ENCODE measurements at regions not wholly inside any gene's neighbourhood (a gene's known extent, or its start where the extent isn't known, plus 50 kb on each side); places are given as distances from the start of the nearest gene placed in this dataset.
A peak's percentile ranks its signal among the peaks of the same experiment; 100 is the strongest.

- no peaks in the 10 kb centered on the region for H4K20me1 ChIP-seq (ENCODE audit: insufficient read depth, low read length)
- H3K9ac ChIP-seq (ENCODE audit: low read length): no peak overlapping the region
- DNase-seq (ENCODE audit: low read depth): no peak
- no peaks in the 10 kb centered on the region for H3K4me1 ChIP-seq (ENCODE audit: insufficient read depth, low read length)
- no peaks in the 10 kb centered on the region for H3K4me1 Mint-ChIP-seq (ENCODE audit: low read depth, unreplicated experiment)
- TF ChIP-seq CTCF (IDR thresholded peaks at IDR 0.05; ENCODE audit: insufficient read depth, low read depth, low read length) (no peak), EZH2 (IDR thresholded peaks at IDR 0.05; ENCODE audit: insufficient read depth, low read length) (no peak)
- no peak overlapping the region for H3K27ac ChIP-seq (ENCODE audit: low read depth, low read length)
- no peaks in the 10 kb centered on the region for H3K79me2 ChIP-seq (ENCODE audit: insufficient read depth, low read length)
- H3K4me3 Mint-ChIP-seq (ENCODE audit: unreplicated experiment): no peak overlapping the region
- no peaks in the 10 kb centered on the region for H3K9me3 ChIP-seq (ENCODE audit: insufficient read depth, low read depth, low read length)
- no peaks in the 10 kb centered on the region for H3K27me3 Mint-ChIP-seq (ENCODE audit: low read depth, unreplicated experiment)
- no peak overlapping the region for H3K27ac Mint-ChIP-seq (ENCODE audit: unreplicated experiment)
- H3K4me3 ChIP-seq (ENCODE audit: insufficient read depth, low read depth, low read length): no peak overlapping the region
- FAIRE-seq: peak; percentile 56
- no peaks in the 10 kb centered on the region for H3K36me3 ChIP-seq (ENCODE audit: insufficient read depth, low read length)
- no peak overlapping the region for H2AFZ ChIP-seq (ENCODE audit: low read depth, low read length)
- H3K4me2 ChIP-seq (ENCODE audit: low read length): no peak overlapping the region
- H3K36me3 Mint-ChIP-seq (ENCODE audit: low read depth, unreplicated experiment): no peaks in the 10 kb centered on the region
- H3K27me3 ChIP-seq (ENCODE audit: insufficient read depth, low read length): no peaks in the 10 kb centered on the region
- no peaks in the 10 kb centered on the region for H3K9me3 Mint-ChIP-seq (ENCODE audit: unreplicated experiment)
These were observed 88.1 kb upstream of the WDR44 start for GRCh38 chrX:118257781-118258180.

GRCh38 chrX:118259213-118259612, 86.7 kb upstream of the WDR44 start:
- no peak for TF ChIP-seq CTCF (IDR thresholded peaks at IDR 0.05; ENCODE audit: insufficient read depth, low read depth, low read length)
- no peak for TF ChIP-seq EZH2 (IDR thresholded peaks at IDR 0.05; ENCODE audit: insufficient read depth, low read length)
- Mint-ChIP-seq H3K9me3 (ENCODE audit: unreplicated experiment) (no peaks in the 10 kb centered on the region), H3K27ac (ENCODE audit: unreplicated experiment) (no peak overlapping the region), H3K4me3 (ENCODE audit: unreplicated experiment) (no peak overlapping the region), H3K36me3 (ENCODE audit: low read depth, unreplicated experiment) (no peaks in the 10 kb centered on the region), H3K4me1 (ENCODE audit: low read depth, unreplicated experiment) (no peaks in the 10 kb centered on the region), H3K27me3 (ENCODE audit: low read depth, unreplicated experiment) (no peaks in the 10 kb centered on the region)
- Histone ChIP-seq H2AFZ (ENCODE audit: low read depth, low read length) (no peak overlapping the region), H3K4me3 (ENCODE audit: insufficient read depth, low read depth, low read length) (no peak overlapping the region), H3K4me2 (ENCODE audit: low read length) (no peak overlapping the region), H3K36me3 (ENCODE audit: insufficient read depth, low read length) (no peaks in the 10 kb centered on the region), H3K79me2 (ENCODE audit: insufficient read depth, low read length) (no peaks in the 10 kb centered on the region), H3K9ac (ENCODE audit: low read length) (no peak overlapping the region), H3K27ac (ENCODE audit: low read depth, low read length) (no peak overlapping the region), H3K9me3 (ENCODE audit: insufficient read depth, low read depth, low read length) (no peaks in the 10 kb centered on the region), H4K20me1 (ENCODE audit: insufficient read depth, low read length) (no peaks in the 10 kb centered on the region), H3K27me3 (ENCODE audit: insufficient read depth, low read length) (no peaks in the 10 kb centered on the region), H3K4me1 (ENCODE audit: insufficient read depth, low read length) (no peaks in the 10 kb centered on the region)
- DNase-seq (ENCODE audit: low read depth) (no peak), FAIRE-seq (no peak)

GRCh38 chrX:118261151-118261550, 84.8 kb upstream of the WDR44 start:
- Histone ChIP-seq H3K4me1 (ENCODE audit: insufficient read depth, low read length) (no peaks in the 10 kb centered on the region), H3K9ac (ENCODE audit: low read length) (no peak overlapping the region), H4K20me1 (ENCODE audit: insufficient read depth, low read length) (no peaks in the 10 kb centered on the region), H3K9me3 (ENCODE audit: insufficient read depth, low read depth, low read length) (no peaks in the 10 kb centered on the region), H3K4me3 (ENCODE audit: insufficient read depth, low read depth, low read length) (no peak overlapping the region), H3K79me2 (ENCODE audit: insufficient read depth, low read length) (no peaks in the 10 kb centered on the region), H3K36me3 (ENCODE audit: insufficient read depth, low read length) (no peaks in the 10 kb centered on the region), H3K27me3 (ENCODE audit: insufficient read depth, low read length) (no peaks in the 10 kb centered on the region), H2AFZ (ENCODE audit: low read depth, low read length) (no peak overlapping the region), H3K27ac (ENCODE audit: low read depth, low read length) (no peak overlapping the region), H3K4me2 (ENCODE audit: low read length) (no peak overlapping the region)
- H3K9me3 Mint-ChIP-seq (ENCODE audit: unreplicated experiment): no peaks in the 10 kb centered on the region
- peaks cover 2% of the 10 kb centered on the region for H3K27me3 Mint-ChIP-seq (ENCODE audit: low read depth, unreplicated experiment)
- H3K36me3 Mint-ChIP-seq (ENCODE audit: low read depth, unreplicated experiment): no peaks in the 10 kb centered on the region
- FAIRE-seq (peak; percentile 26), DNase-seq (ENCODE audit: low read depth) (no peak)
- no peak overlapping the region for H3K27ac Mint-ChIP-seq (ENCODE audit: unreplicated experiment)
- H3K4me3 Mint-ChIP-seq (ENCODE audit: unreplicated experiment): no peak overlapping the region
- H3K4me1 Mint-ChIP-seq (ENCODE audit: low read depth, unreplicated experiment): no peaks in the 10 kb centered on the region
- no peak for TF ChIP-seq CTCF (IDR thresholded peaks at IDR 0.05; ENCODE audit: insufficient read depth, low read depth, low read length)
- no peak for TF ChIP-seq EZH2 (IDR thresholded peaks at IDR 0.05; ENCODE audit: insufficient read depth, low read length)
